ENCODE measurements at regions not wholly inside any gene's neighbourhood (a gene's known extent, or its start where the extent isn't known, plus 50 kb on each side); places are given as distances from the start of the nearest gene placed in this dataset.

- BruUV-seq (replicated peaks) = no TSS peak
- POLR2A ChIA-PET = interaction anchor here (1.2 kb wide), 1 partner anchor 18 kb away, joined by 4 read pairs; no protein-coding TSS in a partner anchor
- H3K79me2 ChIP-seq (ENCODE audit: insufficient read depth, low read length) = no peaks in the 10 kb centered on the region
- no peaks in the 10 kb centered on the region for H3K27me3 ChIP-seq (ENCODE audit: control insufficient read depth in 1 of 2, insufficient read depth in 2 of 2, low read length in 2 of 2)
- H3K27ac ChIP-seq (ENCODE audit: extremely low read length, insufficient read depth, low read length) = no peak overlapping the region
- DNase-seq (ENCODE audit: low spot score) (no peak), FAIRE-seq (no peak), ATAC-seq (peak; percentile 85)
- H3K9me3 ChIP-seq (ENCODE audit: low read length) = no peaks in the 10 kb centered on the region
- no peak overlapping the region for H3K9ac ChIP-seq (ENCODE audit: insufficient read depth, low read depth, low read length)
- H3K4me3 ChIP-seq (replicated peaks in 1 of 3; ENCODE audit: insufficient read depth in 1 of 3, low read depth in 2 of 3, low read length in 3 of 3) = no peak overlapping the region
- H3K4me1 ChIP-seq (ENCODE audit: insufficient read depth, low read length) = peaks cover 25% of the 10 kb centered on the region
- no peaks in the 10 kb centered on the region for H4K20me1 ChIP-seq (ENCODE audit: insufficient read depth, low read length)
- H3K36me3 ChIP-seq (replicated peaks in 1 of 2; ENCODE audit: control insufficient read depth in 1 of 2, insufficient read depth in 2 of 2, low read length in 2 of 2) = no peaks in the 10 kb centered on the region
- CTCF ChIA-PET (ENCODE audit: low intra/inter-chr PET ratio, low total read pairs) = no interaction called here
- WGBS (ENCODE audit: low lambda C conversion rate) = 67% methylated on average over 1 of the region's 2 CpGs
- intact Hi-C loops (cut with micrococcal nuclease; ENCODE audit: unreplicated experiment) (no loop called here), in situ Hi-C loops (cut with HindIII; ENCODE audit: extremely low pct_ligation_motif_present, low pct_unique_long_range_greater_than_20kb) (no loop called here)
- H2AFZ ChIP-seq (ENCODE audit: low read length) = no peak overlapping the region
- TF ChIP-seq ZNF563 (CRISPR knock-in tag; IDR thresholded peaks at IDR 0.05) = 0 out of 2 replicates have a peak, but pooled peaks have one; percentile 10
- TF ChIP-seq ZFP91 (CRISPR knock-in tag; IDR thresholded peaks at IDR 0.05; ENCODE audit: borderline replicate concordance) = 0 out of 2 replicates have a peak, but pooled peaks have one; percentile 32
- 0 out of 2 replicates have a peak, but pooled peaks have one; percentile 23 for TF ChIP-seq ZNF687 (CRISPR knock-in tag; IDR thresholded peaks at IDR 0.05)
- 0 out of 2 replicates have a peak, but pooled peaks have one; percentile 4 for TF ChIP-seq CTCF (CRISPR knock-in tag; IDR thresholded peaks at IDR 0.05)
- TF ChIP-seq ZNF773 (CRISPR knock-in tag; IDR thresholded peaks at IDR 0.05; ENCODE audit: borderline replicate concordance) = no peak
- 0 out of 2 replicates have a peak, but pooled peaks have one; percentile 10 for TF ChIP-seq STAG1 (CRISPR knock-in tag; IDR thresholded peaks at IDR 0.05)
- no peak overlapping the region for H3K4me2 ChIP-seq (ENCODE audit: low read depth, low read length)
Measured at GRCh38 chr5:82605441-82605973, 327.4 kb upstream of the RPS23 start.

All from HepG2 (cell line).